GM19463 (cell line): ENCODE measurements at regions not wholly inside any gene's neighbourhood (a gene's known extent, or its start where the extent isn't known, plus 50 kb on each side); places are given as distances from the start of the nearest gene placed in this dataset.

Source experiments
- ATAC-seq: cut with Tn5 transposase; IDR thresholded peaks from one replicate; pipeline ENCODE4 v1.9.1; 2021; ENCODE audit warnings: mild to moderate bottlenecking, moderate library complexity; ENCODE audit not compliant: unreplicated experiment

GRCh38 chr15:88322461-88322860 lies 65.9 kb upstream of the NTRK3 start:
- no peak for ATAC-seq

GRCh38 chr15:88321271-88321670 lies 64.7 kb upstream of the NTRK3 start:
- ATAC-seq, result no peak

- no peak for ATAC-seq
Measured at GRCh38 chr15:88316586-88316985, 60.0 kb upstream of the NTRK3 start.

- no peak for ATAC-seq
Measured at GRCh38 chr15:88315221-88315878, 58.8 kb upstream of the NTRK3 start.

GRCh38 chr15:88312941-88313579 lies 56.5 kb upstream of the NTRK3 start:
- no peak for ATAC-seq

- ATAC-seq, result no peak
Measured at GRCh38 chr15:88309363-88309762, 52.8 kb upstream of the NTRK3 start.

- ATAC-seq, result no peak
Measured at GRCh38 chr15:88307344-88307743, 50.8 kb upstream of the NTRK3 start.
